ENCODE measurements at regions not wholly inside any gene's neighbourhood (a gene's known extent, or its start where the extent isn't known, plus 50 kb on each side); places are given as distances from the start of the nearest gene placed in this dataset.

DNA sequence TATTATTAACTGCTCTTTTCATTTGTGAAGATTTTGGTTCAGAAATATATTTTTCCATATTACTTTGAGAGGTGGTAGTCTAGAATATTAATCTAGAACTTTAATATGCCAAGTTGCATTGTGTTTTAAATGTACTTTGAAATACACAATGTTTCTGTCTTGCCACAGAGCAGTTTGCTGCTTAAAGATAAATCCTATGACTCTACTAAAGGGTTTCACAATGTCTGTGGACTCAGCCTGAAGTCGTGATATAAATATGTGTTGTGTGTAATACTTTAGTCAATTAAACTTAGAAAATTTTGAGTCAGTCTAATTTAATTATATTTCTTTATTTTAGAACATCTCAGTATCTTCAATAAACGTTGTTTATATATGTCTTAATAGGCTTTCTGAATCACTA is 1771.7 kb upstream of the PCDH7 start:
- ChIA-PET POLR2A (no interaction called here), CTCF (no interaction called here)
- TF ChIP-seq, protein P1, sequence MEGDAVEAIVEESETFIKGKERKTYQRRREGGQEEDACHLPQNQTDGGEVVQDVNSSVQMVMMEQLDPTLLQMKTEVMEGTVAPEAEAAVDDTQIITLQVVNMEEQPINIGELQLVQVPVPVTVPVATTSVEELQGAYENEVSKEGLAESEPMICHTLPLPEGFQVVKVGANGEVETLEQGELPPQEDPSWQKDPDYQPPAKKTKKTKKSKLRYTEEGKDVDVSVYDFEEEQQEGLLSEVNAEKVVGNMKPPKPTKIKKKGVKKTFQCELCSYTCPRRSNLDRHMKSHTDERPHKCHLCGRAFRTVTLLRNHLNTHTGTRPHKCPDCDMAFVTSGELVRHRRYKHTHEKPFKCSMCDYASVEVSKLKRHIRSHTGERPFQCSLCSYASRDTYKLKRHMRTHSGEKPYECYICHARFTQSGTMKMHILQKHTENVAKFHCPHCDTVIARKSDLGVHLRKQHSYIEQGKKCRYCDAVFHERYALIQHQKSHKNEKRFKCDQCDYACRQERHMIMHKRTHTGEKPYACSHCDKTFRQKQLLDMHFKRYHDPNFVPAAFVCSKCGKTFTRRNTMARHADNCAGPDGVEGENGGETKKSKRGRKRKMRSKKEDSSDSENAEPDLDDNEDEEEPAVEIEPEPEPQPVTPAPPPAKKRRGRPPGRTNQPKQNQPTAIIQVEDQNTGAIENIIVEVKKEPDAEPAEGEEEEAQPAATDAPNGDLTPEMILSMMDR (IDR thresholded peaks at IDR 0.05; ENCODE audit: control extremely low read depth, extremely low read depth, low read depth, missing control alignments): no peak
- DNase-seq (ENCODE audit: extremely low spot score): no peak

DNA sequence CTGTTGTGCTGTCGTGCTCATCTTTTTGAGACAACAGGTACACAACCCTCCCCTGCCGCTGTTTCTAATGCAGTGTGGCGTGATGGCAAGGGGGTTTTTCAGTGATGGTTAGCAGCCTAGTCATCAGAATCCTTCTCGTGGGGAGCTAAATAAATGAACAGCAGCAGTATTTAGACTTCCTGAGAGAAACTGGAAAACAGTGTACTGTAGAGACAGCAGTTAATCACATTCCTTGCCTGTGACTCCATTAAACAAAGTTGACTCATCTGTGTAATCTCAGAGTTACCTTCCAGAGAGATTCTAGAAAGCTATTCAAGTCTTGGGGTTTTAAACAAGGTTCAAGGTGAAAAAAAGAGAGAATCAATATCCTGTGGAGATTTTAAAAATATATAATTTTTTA is 1753.2 kb upstream of the PCDH7 start:
- CTCF ChIA-PET: interaction anchor here (0.6 to 3.1 kb wide), 3 partner anchors 10 to 83 kb away, joined by 3 to 9 read pairs (median 3); no protein-coding TSS in a partner anchor
- no peak for DNase-seq (ENCODE audit: extremely low spot score)
- TF ChIP-seq, protein P1 (IDR thresholded peaks at IDR 0.05; ENCODE audit: control extremely low read depth, extremely low read depth, low read depth, missing control alignments): no peak
- POLR2A ChIA-PET: no interaction called here

DNA sequence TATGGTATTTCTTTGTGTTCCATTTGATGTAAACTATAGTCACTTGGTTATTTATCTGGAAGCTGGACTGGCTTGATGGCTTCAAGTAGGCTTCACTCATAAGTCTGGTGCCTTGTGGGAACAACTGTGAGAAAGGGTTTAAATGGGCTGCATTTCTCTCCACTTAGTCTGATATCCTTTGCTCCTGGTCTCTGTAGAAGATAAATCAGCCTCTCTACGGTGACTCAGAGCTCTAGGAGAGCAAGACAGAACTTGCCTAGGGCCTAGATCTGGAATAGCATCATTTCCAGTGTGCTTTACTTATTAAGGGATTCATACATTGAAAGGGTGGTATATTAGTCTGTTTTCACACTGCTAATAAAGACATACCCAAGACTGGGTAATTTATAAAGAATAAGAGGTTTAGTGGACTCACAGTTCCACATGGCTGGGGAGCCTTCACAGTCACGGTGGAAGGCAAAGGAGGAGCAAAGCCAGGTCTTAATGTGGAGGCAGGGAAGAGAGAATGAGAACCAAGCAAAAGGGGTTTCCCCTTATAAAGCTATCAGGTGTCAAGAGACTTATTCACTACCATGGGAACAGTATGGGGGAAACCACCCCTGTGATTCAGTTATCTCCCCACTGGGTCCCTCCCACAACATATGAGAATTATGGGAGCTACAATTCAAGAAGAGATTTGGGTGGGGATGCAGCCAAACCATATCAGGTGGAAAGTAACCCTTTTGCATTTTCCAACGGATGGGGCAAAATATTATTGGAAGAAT is 1746.4 kb upstream of the PCDH7 start:
- ChIA-PET POLR2A (no interaction called here), CTCF (interaction anchor here (0.8 to 1.3 kb wide), 2 partner anchors 20 to 29 kb away, joined by 3 to 4 read pairs; no protein-coding TSS in a partner anchor)
- no peak for DNase-seq (ENCODE audit: extremely low spot score)
- TF ChIP-seq, protein P1 (IDR thresholded peaks at IDR 0.05; ENCODE audit: control extremely low read depth, extremely low read depth, low read depth, missing control alignments): no peak

DNA sequence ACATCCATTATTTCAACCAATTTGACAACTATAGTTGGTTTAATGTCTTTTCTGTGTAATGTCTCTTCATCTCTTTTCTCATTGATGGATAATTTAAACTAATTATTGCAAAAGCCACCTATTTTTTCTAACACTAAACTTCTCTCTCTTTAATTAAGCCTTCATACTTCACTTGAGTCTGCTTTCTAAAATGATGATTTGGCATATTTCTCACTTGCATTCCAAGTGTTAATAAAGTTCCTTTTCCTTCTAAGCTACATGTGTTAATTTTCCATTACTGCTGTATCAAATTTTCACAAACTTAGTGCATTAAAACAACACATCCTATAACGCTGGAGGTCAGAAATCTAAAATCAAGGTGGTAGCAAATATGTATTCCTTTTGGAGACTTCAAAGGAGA is 1743.8 kb upstream of the PCDH7 start:
- DNase-seq (ENCODE audit: extremely low spot score): no peak
- TF ChIP-seq, protein P1 (IDR thresholded peaks at IDR 0.05; ENCODE audit: control extremely low read depth, extremely low read depth, low read depth, missing control alignments): no peak
- POLR2A ChIA-PET: no interaction called here
- CTCF ChIA-PET: interaction anchor here (2.1 kb wide), 1 partner anchor 10 kb away, joined by 9 read pairs; no protein-coding TSS in a partner anchor

DNA sequence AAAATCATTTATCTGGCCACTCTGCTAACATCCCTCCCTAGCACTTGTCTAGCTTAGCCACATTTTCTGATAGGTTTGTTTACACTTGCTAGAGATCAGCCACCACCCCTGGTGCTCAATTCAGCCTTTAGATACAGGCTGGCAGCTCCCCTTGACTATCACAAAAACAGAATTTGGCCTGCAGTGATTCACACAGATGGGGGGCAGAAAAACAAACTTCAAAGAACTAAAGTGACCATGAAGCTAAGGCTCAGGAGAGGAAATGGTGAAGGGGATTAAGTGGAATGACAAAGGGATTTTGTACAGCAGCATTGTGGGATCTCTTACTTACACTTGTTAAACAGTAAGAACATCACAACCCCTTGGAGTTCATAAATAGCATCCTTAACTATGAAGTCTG is 1718.0 kb upstream of the PCDH7 start:
- DNase-seq (ENCODE audit: extremely low spot score): no peak

DNA sequence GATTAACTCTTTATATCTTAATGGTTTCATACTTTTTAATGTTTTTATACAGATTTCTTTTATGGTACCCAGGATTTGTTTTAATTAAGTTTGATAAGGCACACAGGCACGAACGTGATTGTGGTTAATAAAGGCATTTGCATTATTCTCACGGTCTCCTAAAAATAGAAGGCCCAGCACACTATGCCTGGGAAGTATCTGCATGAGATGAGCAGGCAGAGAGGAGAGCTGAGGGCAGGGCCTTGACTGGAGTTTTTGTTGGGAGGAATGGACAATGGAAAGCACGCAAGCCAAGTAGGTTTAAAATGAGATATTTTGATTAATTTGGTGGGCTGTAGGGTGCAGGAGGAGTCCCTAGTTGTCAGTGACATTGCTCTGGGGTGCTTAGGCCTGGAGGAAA is 1714.3 kb upstream of the PCDH7 start:
- DNase-seq (ENCODE audit: extremely low spot score): no peak
- ChIA-PET CTCF (interaction anchor here (1.2 kb wide), 1 partner anchor 11 kb away, joined by 3 read pairs; no protein-coding TSS in a partner anchor), POLR2A (no interaction called here)
- TF ChIP-seq, protein P1 (IDR thresholded peaks at IDR 0.05; ENCODE audit: control extremely low read depth, extremely low read depth, low read depth, missing control alignments): no peak

More for the DNA sequence above, 1718.0 kb upstream of the PCDH7 start:
- CTCF ChIA-PET: no interaction called here
- POLR2A ChIA-PET: no interaction called here
- TF ChIP-seq, protein P1 (IDR thresholded peaks at IDR 0.05; ENCODE audit: control extremely low read depth, extremely low read depth, low read depth, missing control alignments): no peak
